ENCODE measurements at regions not wholly inside any gene's neighbourhood (a gene's known extent, or its start where the extent isn't known, plus 50 kb on each side); places are given as distances from the start of the nearest gene placed in this dataset.

DNA sequence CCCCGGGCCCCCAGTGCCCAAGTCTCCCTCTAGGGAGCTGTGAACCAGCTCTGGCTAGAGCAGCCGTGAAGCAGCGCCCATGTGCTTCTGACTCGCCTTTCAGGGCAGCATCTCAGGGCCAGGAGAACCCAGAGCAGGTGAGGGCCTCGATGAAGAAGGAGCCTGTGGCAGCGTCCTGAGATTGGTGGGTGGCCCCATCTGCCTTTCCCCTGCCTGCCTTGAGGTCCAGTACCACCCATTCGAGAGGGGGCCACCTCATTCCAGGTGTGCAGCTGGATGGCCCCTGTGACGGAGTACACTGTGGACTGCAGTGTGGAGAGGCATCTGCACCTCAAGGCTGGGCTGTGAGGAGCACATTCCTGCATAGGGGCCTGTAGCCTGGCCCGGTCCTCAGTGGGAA, 167.3 kb upstream of the ZNF267 start:
- TF ChIP-seq CTCF (IDR thresholded peaks at IDR 0.05) (no peak), ZFX (IDR thresholded peaks at IDR 0.05; ENCODE audit: borderline replicate concordance) (no peak)

All from 22Rv1 (cell line).